Spleen (tissue), 11 donors: ENCODE measurements at regions not wholly inside any gene's neighbourhood (a gene's known extent, or its start where the extent isn't known, plus 50 kb on each side); places are given as distances from the start of the nearest gene placed in this dataset.

Experiments
- DNase-seq: peaks from one replicate; pipeline ENCODE4 v3.0.0-alpha.2; 2020
- H3K27ac ChIP-seq, 8 donors: fragments of 200-600 bp; sonication (generic) in 7 of 8; 1 replicate in 4 of 8; 2 replicates in 4 of 8; pipeline versions ENCODE4 v1.5.0 to v1.8.0; 2016 to 2021; ENCODE audit warnings: inconsistent platforms in 4 of 8, mild to moderate bottlenecking in 4 of 8, moderate library complexity in 1 of 8
- H3K27me3 ChIP-seq, 7 donors: fragments of 200-600 bp; sonication (generic) in 6 of 7; replicated peaks in 1 of 7; 1 replicate in 4 of 7; 2 replicates in 3 of 7; pipeline versions ENCODE4 v1.5.0 to v1.8.0; 2016 to 2021; ENCODE audit warnings: inconsistent platforms in 3 of 7, mild to moderate bottlenecking in 1 of 7
- H3K36me3 ChIP-seq, 6 donors: fragments of 200-600 bp; sonication (generic) in 5 of 6; 1 replicate in 4 of 6; 2 replicates in 2 of 6; pipeline versions ENCODE4 v1.5.0 to v1.8.0; 2016 to 2021; ENCODE audit warnings: inconsistent platforms in 2 of 6
- H3K4me1 ChIP-seq, 6 donors: fragments of 200-600 bp; sonication (generic) in 5 of 6; 1 replicate in 3 of 6; 2 replicates in 3 of 6; pipeline versions ENCODE4 v1.5.0 to v1.8.0; 2016 to 2021; ENCODE audit warnings: inconsistent platforms in 3 of 6
- H3K4me3 ChIP-seq, 8 donors: fragments of 200-600 bp; sonication (generic) in 7 of 8; 1 replicate in 4 of 8; 2 replicates in 4 of 8; pipeline versions ENCODE4 v1.5.0 to v1.8.0; 2016 to 2021; ENCODE audit warnings: inconsistent platforms in 4 of 8, mild to moderate bottlenecking in 4 of 8, moderate library complexity in 2 of 8
- H3K9me3 ChIP-seq, 8 donors: fragments of 200-600 bp; sonication (generic) in 7 of 8; 1 replicate in 4 of 8; 2 replicates in 4 of 8; pipeline versions ENCODE4 v1.5.0 to v1.8.0; 2016 to 2021; ENCODE audit warnings: inconsistent platforms in 4 of 8
- POLR2A ChIP-seq, 3 donors: fragments of 450-650 bp; IDR thresholded peaks; one replicate each; pipeline ENCODE4 v1.5.1; 2017; ENCODE audit warnings: antibody characterized with exemption in 3 of 3, mild to moderate bottlenecking in 1 of 3
- POLR2AphosphoS5 ChIP-seq, 3 donors: sonication (generic); formaldehyde crosslinking; IDR thresholded peaks; one replicate each; pipeline ENCODE4 v1.5.1; 2017; ENCODE audit warnings: antibody characterized with exemption in 3 of 3
- WGBS, 5 donors: extraction: QIAGEN DNeasy Blood & Tissue Kit in 3 of 5; methylation state at CpG; one replicate each; pipeline versions ENCODE4 v1.1.5 to v1.1.7; 2013 to 2018; 5-methylcytosine and 5-hydroxymethylcytosine counted together
- intact Hi-C: fragments of 100-400 bp; cut with DNase I; formaldehyde crosslinking; loops from one replicate; pipeline ENCODE4 v1.15.0; 2023; ENCODE audit warnings: low total_unique reads
- TF ChIP-seq, protein P1 (sequence below), 11 experiments: fragments of 200-600 bp in 7 of 11; fragments of 450-650 bp in 4 of 11; sonication (generic) in 4 of 11; IDR thresholded peaks in 8 of 11; conservative IDR thresholded peaks in 3 of 11; 1 replicate in 7 of 11; 2 replicates in 4 of 11; pipeline versions ENCODE4 v1.4.0 to v1.8.0; 2016 to 2021; ENCODE audit warnings: antibody characterized with exemption in 11 of 11, inconsistent platforms in 4 of 11, mild to moderate bottlenecking in 1 of 11
- donor health status: healthy with polysubstance abuse.
- donor health status: DM: no; HTN: no; CAD: no; lungs with moderate emphysema.
- donor health status: DM: no; HTN: no; CAD: no.
- donor health status: Bipolar disorder and iron deficiency.
- donor health status: healthy.
- donor health status: DM: no; HTN: no; CAD: no.
- donor health status: DM: yes; HTN: yes; CAD: no.

DNA sequence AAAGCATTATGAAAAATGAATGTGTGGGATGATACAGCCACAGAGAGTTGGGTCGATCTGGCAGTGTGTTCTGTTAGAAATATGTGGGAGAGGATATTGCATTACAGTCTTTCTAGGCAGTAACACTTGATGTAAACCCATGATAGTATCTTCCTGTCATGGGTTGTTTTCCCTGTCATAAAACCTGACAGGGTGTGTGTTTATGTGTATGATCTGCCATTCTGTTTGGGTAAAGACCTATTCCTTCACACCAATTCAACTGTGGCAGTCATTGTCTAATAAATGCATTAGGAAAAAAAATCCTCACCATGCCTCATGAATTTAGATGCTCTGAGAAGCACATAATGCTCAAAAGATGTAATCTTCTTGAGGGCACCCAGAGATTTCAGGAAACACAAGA, 501.7 kb downstream of the CDY2B start:
- H3K4me3 ChIP-seq: no peak overlapping the region
- no peaks in the 10 kb centered on the region for H3K36me3 ChIP-seq
- no peaks in the 10 kb centered on the region for H3K27me3 ChIP-seq
- TF ChIP-seq POLR2AphosphoS5 (IDR thresholded peaks at IDR 0.05): no peak
- TF ChIP-seq, protein P1, sequence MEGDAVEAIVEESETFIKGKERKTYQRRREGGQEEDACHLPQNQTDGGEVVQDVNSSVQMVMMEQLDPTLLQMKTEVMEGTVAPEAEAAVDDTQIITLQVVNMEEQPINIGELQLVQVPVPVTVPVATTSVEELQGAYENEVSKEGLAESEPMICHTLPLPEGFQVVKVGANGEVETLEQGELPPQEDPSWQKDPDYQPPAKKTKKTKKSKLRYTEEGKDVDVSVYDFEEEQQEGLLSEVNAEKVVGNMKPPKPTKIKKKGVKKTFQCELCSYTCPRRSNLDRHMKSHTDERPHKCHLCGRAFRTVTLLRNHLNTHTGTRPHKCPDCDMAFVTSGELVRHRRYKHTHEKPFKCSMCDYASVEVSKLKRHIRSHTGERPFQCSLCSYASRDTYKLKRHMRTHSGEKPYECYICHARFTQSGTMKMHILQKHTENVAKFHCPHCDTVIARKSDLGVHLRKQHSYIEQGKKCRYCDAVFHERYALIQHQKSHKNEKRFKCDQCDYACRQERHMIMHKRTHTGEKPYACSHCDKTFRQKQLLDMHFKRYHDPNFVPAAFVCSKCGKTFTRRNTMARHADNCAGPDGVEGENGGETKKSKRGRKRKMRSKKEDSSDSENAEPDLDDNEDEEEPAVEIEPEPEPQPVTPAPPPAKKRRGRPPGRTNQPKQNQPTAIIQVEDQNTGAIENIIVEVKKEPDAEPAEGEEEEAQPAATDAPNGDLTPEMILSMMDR (IDR thresholded peaks at IDR 0.05 in 8 of 11, conservative IDR thresholded peaks at IDR 0.05 in 3 of 11): no peak
- no peak for TF ChIP-seq POLR2A (IDR thresholded peaks at IDR 0.05)
- H3K9me3 ChIP-seq: no peaks in the 10 kb centered on the region
- WGBS, 5 donors: 41 to 47% (median 45%) methylated on average over 1 of the region's 1 CpG; no CpG with 5 or more reads in 2 of the 5 donors
- H3K4me1 ChIP-seq: no peaks in the 10 kb centered on the region
- no peak for DNase-seq
- intact Hi-C loops: no loop called here
- H3K27ac ChIP-seq: no peak overlapping the region

DNA sequence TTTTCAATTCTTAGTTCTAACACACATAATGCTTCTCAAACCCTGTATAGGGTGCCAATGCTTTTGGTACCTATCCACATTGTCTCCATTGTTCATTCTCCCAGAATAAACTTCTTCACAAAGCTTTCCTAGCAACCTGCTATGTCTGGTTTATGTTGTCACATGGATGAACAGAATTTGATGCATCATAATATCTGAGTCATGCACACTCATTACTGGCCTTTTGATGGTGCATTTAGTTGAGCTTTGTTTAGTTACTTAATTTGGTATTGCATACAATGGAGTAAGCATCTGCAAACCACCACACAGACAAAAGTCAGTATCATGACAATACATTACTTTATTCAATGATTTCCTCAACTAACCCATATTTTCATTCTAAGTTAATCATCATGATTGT, 511.6 kb downstream of the CDY2B start:
- TF ChIP-seq POLR2AphosphoS5 (IDR thresholded peaks at IDR 0.05) (no peak), POLR2A (IDR thresholded peaks at IDR 0.05) (no peak)
- TF ChIP-seq, protein P1 (IDR thresholded peaks at IDR 0.05 in 8 of 11, conservative IDR thresholded peaks at IDR 0.05 in 3 of 11): no peak

DNA sequence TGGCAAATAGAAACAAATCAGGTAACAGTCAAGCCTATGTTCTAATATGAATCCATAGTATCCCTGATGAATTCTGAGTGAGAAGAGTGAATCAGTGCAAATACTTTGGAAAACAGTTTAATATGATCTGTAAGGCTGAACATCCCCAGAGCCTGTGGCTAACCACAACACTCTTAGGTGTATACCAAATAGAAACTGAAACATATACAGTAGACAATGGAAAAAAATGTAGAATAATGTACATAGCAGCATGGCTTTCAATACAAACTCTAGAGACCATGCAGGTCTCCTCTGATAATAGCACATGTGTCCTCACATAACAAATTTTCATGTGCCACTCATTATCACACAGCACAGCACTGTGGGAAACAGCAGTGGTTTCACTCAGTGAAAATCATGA, 513.6 kb downstream of the CDY2B start:
- intact Hi-C loops: no loop called here
- Histone ChIP-seq H3K4me1 (no peaks in the 10 kb centered on the region), H3K27me3 (no peaks in the 10 kb centered on the region), H3K27ac (no peak overlapping the region), H3K36me3 (no peaks in the 10 kb centered on the region), H3K4me3 (no peak overlapping the region), H3K9me3 (no peaks in the 10 kb centered on the region)
- TF ChIP-seq, protein P1 (IDR thresholded peaks at IDR 0.05 in 8 of 11, conservative IDR thresholded peaks at IDR 0.05 in 3 of 11): no peak
- TF ChIP-seq POLR2AphosphoS5 (IDR thresholded peaks at IDR 0.05): no peak
- no peak for TF ChIP-seq POLR2A (IDR thresholded peaks at IDR 0.05)
- DNase-seq: no peak

More for the DNA sequence above, 511.6 kb downstream of the CDY2B start:
- H3K4me1 ChIP-seq: no peaks in the 10 kb centered on the region
- DNase-seq: no peak
- H3K9me3 ChIP-seq: no peaks in the 10 kb centered on the region
- H3K27ac ChIP-seq: no peak overlapping the region
- no peaks in the 10 kb centered on the region for H3K36me3 ChIP-seq
- H3K4me3 ChIP-seq: no peak overlapping the region
- intact Hi-C loops: no loop called here
- H3K27me3 ChIP-seq: no peaks in the 10 kb centered on the region

DNA sequence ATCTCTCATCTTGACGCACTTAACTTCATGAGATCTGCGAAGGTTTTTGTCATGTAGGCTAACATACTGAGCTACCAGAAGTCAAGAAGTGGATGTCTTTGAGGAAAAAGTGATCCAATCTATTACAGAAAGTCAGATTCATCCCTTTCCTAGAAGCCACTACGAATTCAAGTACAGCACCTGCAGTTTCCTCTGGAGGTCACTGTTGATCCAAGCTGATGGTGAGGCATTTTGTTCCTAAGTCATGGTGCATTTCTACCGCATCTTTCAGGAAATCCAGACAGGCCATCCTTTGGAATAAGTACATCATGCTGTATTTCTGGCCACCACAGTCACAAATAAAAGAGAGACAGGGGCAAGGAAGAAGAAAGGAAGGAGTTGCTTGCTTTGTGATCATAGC, 541.0 kb downstream of the CDY2B start:
- no peak for DNase-seq
- no peak overlapping the region for H3K4me3 ChIP-seq
- H3K27ac ChIP-seq: no peak overlapping the region
- WGBS, 5 donors: 62 to 71% (median 62%) methylated on average over 4 of the region's 4 CpGs; no CpG with 5 or more reads in 2 of the 5 donors
- TF ChIP-seq POLR2A (IDR thresholded peaks at IDR 0.05): no peak
- TF ChIP-seq, protein P1 (IDR thresholded peaks at IDR 0.05 in 8 of 11, conservative IDR thresholded peaks at IDR 0.05 in 3 of 11): no peak
- TF ChIP-seq POLR2AphosphoS5 (IDR thresholded peaks at IDR 0.05): no peak
- no peaks in the 10 kb centered on the region for H3K27me3 ChIP-seq
- H3K9me3 ChIP-seq: no peaks in the 10 kb centered on the region
- no peaks in the 10 kb centered on the region for H3K4me1 ChIP-seq
- intact Hi-C loops: no loop called here
- H3K36me3 ChIP-seq: no peaks in the 10 kb centered on the region
